GM18907 (cell line): ENCODE measurements at regions not wholly inside any gene's neighbourhood (a gene's known extent, or its start where the extent isn't known, plus 50 kb on each side); places are given as distances from the start of the nearest gene placed in this dataset.
"Not testable (repeated sequence)": the region's sequence is repeated elsewhere in the genome, so short reads cannot be mapped to it uniquely, and the experiment has no call there.

Source experiments
- ATAC-seq: cut with Tn5 transposase; IDR thresholded peaks from one replicate; pipeline ENCODE4 v1.9.1; 2021; ENCODE audit warnings: mild to moderate bottlenecking, moderate library complexity; ENCODE audit not compliant: unreplicated experiment

DNA sequence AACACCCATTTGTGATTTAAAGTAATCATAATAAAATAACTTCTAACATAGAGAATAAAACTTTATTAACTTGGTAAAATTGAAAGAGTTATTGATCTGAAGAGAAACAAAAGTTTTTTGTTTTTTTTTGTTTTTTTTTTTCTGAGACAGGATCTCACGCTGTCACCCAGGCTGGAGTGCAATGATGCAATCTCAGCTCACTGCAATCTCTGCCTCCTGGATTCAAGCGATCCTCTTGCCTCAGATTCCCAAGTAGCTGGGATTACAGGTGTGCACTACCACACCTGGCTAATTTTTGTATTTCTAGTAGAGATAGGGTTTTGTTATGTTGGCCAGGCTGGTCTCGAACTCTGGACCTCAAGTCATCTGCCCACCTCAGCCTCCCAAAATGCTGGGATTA, 116.5 kb upstream of the SPATA31D4 start:
- not testable (repeated sequence) for ATAC-seq

DNA sequence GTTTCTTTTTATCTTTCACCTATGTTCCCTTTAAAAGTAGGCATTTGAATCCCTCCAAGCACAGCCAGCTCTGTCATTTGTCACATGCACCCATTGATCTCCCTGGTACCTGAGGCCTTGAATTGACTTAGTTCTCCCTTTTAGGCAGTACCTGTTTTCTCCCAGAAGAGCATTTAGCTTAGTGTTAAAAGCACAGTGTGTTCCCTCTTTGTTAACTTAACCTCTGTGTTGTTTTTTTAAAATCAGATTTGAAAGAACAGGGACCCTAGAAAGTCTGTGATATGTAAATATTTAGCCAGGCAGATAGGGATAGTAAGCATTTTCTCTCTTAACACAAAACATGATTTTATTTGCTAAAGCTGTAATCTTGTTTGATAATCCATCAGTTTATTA, 113.8 kb upstream of the SPATA31D4 start:
- no peak for ATAC-seq

DNA sequence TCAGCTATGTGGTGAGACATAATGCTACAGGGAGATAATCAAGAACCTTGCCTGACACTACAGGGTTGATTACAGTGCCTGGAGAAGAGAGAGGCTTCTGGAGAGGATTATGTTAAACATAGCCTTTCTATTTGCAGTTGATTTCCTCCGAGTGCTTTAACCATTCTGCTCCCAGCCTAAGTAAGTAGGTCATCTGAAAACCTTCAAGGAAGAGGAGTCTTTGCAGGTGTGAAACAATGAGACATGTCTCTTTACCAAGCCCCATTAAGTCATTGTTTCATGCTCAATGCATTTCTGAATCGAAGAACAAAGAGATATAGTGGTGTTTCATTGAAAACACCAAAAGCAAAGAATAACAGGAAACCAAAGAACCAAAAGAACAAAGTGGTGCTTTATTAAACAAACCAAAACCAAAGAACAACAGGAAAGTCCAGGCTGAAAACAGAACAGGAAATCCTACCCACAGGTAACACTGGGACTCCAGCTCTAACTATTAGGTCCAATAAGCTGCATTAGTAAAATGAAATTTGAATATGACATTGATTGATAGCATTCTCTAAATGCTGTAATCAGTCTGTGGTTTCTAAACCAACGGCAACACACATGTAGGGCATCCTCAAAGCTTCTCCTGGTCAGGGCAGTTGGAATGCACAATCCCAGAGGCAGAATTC, 113.3 kb upstream of the SPATA31D4 start:
- ATAC-seq: peak; percentile 94

DNA sequence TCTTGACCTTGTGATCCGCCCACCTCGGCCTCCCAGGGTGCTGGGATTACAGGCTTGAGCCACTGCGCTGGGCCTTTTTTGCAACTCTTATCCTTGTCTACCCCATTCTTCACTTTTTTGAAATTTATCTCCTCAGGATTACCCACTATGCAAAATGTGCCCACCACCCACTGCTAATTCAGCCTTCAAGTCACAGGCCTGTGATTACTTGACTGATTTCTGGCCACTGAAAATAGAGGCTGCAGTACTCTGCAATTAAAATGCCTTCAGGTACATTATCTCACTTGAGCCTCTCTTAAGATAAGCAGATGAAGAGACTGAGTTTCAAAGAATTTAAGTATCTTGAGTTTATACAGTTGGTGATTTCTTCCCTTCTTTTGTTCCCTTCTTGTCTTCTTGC, 112.4 kb upstream of the SPATA31D4 start:
- no peak for ATAC-seq

DNA sequence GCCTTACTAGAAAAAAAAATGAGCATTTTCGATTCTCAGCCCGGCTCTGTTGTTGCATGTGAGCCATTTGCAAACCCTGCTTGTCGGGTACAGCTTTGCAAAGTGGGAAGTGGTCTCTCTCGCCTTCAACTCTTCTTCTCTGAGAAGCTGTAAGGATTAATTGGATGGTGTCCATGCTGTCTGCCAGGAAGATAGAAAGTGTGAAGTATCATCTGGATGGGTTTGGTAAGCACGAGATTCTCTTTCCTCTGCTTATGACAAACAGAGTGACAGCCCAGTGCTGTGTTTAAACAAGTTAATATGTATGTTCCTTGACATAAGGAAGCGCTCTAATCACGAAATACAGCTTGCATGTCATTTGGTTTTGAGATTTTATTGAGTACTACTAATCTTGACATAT, 109.1 kb upstream of the SPATA31D4 start:
- ATAC-seq: no peak

DNA sequence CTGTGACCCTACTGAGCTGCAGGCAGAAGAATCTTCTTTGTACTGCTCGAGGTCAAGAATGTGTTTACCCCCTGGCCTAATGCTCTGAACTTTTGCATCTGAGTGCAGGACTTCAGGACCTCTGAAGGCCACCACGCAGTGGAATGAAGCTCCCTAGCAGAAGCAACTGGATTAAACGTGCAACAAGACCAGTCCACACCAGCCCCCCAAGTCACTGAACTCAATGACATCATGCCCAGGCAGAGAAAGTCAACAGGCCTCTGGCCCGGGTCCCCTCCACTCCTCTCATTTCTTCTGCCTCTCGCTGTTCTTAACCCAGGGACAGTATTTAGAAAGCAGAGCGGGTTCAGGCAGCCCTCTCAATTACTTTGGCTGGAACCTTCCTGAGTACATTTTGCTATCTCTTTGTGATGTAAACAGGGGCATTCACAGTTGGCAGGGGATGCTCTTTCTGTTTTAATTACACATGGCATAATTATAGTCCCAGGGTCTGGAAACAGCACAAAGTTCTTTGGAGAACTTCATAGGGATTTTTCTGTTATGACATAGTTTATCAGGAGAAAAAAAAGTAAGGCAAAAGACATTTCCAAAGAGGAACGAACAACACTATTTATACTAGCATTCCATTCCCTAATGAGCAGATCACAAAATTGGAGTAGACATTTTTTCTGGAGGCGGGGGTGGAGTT, 108.2 kb upstream of the SPATA31D4 start:
- ATAC-seq: no peak

DNA sequence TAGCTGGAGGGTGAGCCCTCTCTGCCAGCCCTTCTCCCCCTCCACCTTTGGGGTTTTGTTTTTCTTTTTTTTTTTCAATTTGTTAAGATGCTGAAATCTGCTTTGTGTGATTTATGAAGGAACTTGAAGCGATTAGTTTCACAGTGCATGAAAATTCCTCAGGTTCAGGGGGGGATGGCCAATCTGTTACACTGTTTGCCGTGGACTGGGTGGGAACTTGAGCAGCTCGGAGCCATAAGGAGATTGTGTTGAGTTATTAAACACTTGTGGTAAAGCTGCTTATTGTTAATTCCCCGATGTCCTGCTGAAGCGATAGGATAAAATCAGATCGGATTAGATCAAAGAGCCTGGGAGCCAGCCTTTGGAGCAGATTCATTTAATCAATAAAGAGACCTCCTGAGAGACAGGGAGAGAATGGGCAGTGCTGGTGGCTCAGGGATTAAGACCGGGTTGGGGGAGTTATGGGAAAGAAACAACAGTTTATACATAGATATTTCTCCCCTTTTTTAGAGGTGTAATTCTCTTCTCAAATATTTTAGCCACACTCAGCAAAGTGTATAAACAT, 105.8 kb upstream of the SPATA31D4 start:
- no peak for ATAC-seq

DNA sequence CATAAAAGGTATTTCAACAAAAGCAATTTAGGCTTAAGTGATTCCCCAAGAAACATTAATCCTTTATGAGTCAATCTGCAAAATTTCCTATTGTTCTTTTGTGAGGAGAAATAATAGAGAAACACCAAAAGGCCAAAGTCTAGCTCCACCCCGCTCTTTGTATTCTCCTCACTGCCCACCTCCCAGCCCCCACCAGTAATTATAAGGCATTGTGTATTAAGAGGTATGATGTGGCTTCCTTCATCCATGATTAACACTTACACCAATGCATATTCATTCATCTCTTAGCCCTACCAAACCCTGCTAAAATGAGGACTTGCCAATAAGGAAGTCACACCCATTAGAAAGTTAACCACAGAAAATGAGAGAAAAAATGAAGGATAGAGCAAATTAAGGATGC, 105.3 kb upstream of the SPATA31D4 start:
- no peak for ATAC-seq

DNA sequence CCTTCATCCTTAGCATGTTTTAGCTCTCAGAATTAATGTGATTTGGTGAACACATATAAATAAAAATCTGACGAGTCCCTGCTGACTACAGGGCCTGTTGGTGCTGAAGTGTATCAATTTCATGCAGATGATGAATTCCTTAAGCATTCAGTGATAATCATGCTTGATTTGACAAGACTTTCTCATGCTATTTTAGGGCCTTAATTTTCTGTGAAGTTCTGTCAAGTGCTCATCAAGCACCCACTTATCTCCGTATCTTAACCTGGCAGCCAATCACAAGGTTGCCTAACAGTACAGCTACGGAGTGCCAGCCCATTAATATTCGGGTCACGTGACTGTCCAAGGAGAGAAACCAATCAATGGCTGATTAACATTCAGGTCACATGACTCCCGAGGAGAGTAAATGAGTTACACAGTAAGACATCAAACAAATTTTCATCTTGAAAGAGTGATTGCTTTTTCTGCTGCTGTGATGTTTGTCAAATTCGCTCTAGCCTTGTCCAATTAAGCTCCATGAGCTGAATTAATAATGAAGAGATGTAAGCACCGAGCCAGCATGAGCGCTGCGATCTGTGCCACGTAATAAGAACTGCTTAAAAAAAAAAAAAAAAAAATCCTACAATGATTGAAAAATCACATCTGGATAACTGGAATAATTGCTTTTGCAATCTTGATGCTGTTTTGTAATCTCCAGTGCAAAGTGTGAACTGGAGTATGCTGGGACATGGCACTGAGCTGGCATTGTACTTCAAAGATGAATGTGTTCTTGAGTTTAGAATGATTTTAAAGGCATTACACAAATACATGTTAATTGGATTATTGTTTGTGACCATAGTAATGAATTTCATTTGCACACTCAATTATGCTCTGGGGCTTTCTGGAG, 104.3 kb upstream of the SPATA31D4 start:
- no peak for ATAC-seq

DNA sequence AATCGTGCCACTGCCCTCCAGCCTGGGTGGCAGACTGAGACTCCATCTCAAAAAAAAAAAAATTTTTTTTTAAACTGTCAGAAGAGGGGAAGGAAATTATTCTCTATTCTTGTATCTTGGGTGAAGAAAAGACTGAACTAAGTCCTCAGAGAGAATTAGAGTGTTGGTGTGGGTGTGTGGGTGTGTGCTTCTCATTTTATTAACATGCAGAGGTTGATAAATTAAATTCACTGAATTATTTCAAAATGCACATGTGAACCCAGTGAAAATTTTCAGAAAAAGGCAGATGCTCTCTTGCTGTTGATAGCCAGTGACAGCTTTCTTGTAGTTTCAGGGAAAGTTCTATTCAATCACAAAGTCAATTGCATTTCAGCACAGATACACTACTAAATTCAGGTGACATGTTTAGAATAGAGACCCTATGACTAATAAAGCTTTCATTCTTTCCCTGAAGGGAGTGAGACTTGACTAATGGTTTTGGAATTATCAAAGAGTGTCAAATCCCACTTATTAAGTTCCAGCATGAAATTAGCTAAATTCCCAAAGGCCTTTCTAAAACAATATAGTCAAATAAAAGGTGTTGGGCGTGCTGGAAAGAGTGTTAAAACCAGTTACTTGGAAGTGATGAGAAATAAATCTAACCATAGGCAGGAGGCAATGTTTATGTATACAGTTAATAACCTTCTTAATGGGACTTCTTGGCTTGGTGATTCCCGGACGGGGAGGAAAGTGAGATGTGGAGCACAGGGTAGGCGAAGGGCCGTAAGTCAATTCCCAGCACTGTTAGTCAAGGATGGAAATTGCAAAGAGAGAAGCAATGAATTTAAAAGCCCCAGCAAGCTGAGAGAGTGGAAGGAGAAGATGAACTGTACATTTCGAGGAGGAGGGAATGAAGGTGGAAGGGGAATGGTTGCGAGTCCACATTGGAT, 103.2 kb upstream of the SPATA31D4 start:
- no peak for ATAC-seq

DNA sequence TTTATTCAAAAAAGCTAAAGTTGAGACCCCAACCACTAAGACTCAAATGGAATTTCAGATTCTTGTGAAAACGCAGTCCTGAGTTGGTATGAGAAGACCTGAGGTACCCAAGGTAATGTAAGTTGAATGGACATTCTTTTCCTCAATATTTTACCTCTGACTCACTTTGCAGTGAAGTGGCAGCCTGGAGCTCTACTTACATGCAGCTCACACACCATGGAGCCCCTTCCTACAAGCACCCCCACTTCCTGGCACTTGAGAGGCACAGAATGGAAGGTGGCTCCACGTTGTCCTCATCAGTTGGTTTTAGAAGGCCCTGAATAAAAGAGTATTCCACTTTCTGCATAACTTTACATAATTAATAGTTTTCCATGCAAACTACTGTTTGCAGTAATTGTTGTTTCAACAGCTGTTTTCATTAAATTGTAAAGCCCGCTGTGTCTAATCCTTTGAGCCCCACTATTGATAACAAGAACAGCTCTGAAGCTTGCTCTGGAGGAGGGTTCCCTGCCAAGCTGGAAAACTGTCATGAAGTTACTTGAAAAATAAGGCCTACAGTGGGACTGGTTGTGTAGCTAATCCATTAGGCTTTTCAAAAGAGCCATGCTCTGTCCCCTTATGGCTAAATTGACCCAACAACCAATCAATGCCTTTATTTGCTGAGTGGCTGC, 102.2 kb upstream of the SPATA31D4 start:
- ATAC-seq: no peak

DNA sequence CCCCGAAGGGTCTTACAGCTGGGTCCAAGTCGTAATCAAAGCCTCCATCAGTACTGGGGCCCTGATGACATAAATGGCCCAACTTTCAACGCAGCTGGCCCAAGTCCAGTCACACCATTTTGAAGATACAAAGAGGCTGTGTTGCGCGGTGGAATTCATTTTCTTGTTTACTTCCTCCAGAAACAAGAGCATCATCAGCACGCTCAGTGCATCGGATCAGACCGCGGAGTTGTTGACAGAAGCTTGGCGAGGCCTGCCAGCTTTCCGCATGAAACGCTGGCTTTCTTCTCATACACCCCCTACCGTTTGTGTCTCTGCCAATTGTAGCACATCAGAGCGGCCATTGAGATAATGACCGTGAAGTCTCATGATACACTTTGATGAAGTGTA, 101.7 kb upstream of the SPATA31D4 start:
- ATAC-seq: no peak

DNA sequence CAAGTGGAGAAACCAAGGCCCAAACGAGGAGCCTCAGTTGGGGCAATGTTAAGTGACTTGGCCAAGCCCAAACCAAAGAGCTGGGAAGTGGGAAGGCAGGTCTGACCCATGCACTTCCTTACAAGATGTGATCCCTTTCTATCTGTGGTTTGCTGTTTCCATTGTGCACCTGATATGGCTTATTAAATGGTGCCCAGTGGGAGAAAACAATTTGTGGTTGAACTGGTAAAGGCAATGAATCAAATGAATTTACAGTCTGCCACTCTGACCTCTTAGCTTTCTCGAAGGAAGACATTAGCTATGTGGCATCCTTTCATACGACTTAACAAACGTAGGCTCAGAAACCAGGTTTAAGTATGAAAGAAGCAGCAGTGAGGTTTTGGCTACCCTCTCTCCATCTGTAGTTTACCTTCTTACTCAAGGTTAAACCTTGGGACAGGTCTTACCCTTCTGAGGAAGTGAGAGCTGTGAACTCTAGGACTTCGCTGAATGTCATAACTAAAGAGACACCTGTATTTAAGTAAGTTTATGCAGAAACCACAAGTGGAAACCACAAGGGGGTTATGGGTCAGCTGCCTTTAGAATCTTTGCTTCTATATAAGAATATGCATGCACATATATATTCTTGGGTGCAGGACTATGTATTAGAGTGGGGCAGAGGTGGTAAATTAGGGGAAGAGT, 100.5 kb upstream of the SPATA31D4 start:
- ATAC-seq: peak; percentile 93

DNA sequence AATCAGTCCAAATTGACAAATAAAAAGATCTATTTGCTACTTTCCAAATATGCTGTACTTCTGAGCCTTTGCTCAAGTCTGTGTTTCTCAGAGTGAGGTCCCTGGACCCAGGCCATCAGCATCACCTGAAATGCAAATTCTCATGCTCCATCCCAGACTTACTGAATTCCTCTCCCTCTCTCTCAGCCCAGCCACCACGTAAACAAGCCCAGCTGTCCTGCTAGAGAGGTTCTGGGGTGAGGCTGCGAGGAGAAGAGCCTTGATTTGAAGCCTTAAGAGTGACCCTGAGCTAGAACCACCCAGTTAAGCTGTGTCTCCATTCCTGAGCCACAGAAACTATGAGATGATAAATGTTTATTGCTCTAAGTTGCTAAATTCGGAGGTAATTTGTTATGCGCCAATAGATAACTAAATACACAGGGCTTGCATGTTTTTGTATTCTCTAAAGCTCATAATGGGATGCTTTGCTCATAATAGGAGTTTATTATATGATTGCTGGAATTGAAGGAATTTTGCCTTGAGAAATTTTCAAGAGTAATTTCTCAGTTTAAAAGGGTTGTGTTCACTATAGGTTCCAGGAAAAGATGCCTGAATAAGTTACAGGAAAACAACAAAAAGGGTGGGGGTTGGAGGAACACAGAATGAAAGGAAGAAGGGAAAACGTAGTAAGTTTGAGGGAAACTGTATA, 98.9 kb upstream of the SPATA31D4 start:
- no peak for ATAC-seq

DNA sequence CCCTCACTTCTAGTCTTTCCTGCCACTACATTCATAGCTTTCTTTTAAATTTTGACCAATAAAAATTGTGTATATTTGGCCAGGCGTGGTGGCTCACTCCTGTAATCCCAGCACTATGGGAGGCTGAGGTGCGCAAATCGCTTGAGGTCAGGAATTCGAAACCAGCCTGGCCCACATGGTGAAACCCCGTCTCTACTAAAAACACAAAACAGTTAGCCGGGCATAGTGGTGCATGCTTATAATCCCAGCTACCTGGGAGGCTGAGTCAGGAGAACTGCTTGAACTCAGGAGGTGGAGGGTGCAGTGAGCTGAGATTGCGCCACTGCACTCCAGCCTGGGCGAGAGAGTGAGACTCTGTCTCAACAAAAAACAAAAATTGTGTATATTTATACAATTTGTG, 97.8 kb upstream of the SPATA31D4 start:
- ATAC-seq: not testable (repeated sequence)

DNA sequence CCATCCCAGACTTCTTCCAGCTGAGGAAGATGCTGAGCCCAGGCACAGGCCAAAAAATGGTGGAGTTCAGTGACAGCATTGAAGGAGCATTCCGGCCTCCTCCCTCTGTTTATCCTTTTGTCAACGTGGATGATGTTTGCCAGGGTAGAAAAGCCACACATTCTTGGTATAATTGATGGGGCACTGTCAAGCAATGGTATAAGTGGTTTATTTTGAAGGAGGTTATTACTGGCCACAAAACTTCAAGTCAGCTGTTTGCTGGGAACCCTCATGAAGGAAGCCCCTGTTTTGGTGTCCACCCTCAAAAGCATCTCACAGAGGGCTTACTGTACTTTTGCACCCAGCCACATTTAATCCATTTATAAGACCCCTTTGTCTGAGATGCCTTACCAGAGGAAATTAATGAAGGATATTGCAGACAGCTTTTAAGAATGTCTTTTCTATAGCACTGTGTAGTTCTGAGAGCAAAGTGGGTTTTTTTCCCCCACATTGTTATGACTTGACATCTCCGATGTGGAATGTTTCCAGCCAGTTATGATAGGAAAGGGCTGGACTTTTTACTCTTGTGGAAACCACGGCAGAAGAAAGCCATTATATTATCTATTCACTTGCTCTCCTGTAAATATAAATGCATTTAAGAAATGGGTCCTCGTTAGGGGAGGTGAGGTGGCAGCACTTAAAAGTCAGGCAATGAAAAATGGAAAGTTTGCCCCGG, 95.5 kb upstream of the SPATA31D4 start:
- no peak for ATAC-seq

DNA sequence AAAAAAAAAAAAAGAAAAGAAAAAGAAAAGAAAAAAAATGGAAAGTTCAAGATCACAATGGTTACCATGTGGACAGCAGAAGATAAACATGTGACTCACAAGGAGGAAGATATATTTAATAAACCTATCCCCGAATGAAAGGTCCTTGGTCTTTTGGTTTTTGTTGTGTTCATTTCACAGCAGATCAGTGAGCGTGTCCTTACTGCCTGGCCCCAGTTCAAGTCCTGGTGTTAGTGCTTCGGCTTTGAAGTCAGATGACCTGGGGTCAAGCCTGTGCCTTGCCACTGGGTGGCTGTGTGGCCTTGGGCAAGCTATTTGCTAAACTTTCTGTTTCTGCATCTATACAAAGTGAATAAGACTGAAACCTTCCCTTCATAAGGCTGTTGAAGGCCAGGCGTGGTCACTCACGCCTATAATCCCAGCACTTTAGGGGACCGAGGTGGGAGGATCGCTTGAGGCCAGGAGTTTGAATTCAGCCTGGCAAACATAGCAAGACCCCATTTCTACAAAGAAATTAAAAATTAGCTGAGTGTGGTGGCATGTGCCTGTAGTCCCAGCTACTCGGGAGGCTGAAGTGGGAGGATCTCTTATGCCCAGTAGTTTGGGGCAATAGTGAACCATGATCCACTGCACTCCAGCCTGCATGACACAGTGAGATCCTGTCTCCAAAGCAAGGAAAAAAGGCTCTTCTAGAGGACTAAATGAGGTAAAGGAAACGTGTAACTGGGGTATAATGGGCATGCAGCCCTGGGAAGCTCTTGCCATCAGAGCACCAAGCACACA, 94.5 kb upstream of the SPATA31D4 start:
- ATAC-seq: no peak
